Left renal cortex interstitium (tissue), 4 donors: ENCODE measurements at regions not wholly inside any gene's neighbourhood (a gene's known extent, or its start where the extent isn't known, plus 50 kb on each side); places are given as distances from the start of the nearest gene placed in this dataset.
"Not testable (repeated sequence)": the region's sequence is repeated elsewhere in the genome, so short reads cannot be mapped to it uniquely, and the experiment has no call there.

Experiments
- DNase-seq, 4 donors: peaks; one replicate each; pipeline ENCODE4 v3.0.0-alpha.2; 2013; ENCODE audit warnings: low read depth in 4 of 4, low spot score in 2 of 4, missing footprints in 1 of 4

DNA sequence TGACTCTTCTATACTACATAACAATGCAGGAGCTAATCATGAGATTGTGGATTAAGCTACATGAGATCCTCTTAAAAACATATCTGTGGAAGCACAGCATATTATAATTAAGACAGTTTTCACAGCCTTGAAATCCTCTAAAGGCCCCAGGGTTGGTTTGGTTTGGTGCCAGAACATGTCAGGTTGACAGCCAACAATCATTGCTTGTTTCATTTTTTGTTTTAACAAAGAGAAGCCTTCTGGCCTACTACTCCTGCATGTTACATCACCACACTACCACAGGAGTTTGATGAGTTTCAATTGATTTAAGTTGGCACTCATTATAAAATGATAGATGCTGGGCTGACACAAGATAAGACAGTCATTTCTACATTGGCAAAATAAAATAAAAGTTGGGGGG, 255.9 kb upstream of the ERBB4 start:
- no peak for DNase-seq

DNA sequence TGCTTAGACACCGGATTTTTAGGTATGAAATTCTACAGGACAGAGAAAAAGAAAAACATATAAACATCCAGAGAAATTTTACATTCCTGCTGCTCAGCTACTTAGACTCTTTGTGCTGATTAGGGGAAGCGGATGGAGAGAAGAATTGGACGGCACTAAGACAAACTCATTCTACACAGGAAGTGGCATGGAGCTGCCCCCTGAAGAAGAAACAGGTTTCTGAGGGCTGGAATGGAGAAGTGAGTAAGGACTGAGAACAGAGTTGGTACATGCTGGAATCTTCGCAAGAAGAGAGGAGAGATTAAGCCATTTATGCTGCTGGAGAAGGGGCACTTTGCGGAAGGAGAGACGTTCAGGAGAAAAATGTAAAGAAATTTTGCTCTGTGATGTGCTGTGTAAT, 253.0 kb upstream of the ERBB4 start:
- DNase-seq: no peak

DNA sequence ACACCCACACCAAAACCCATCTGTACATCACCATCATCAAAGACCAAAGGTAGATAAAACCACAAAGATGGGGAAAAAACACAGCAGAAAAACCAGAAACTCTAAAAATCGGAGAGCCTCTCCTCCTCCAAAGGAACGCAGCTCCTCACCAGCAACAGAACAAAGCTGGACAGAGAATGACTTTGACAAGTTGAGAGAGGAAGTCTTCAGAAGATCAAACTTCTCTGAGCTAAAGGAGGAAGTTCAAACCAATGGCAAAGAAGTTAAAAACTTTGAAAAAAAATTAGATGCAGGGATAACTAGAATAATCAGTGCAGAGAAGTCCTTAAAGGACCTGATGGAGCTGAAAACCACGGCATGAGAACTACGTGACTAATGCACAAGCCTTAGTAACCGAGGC, 247.5 kb upstream of the ERBB4 start:
- DNase-seq: not testable (repeated sequence)

DNA sequence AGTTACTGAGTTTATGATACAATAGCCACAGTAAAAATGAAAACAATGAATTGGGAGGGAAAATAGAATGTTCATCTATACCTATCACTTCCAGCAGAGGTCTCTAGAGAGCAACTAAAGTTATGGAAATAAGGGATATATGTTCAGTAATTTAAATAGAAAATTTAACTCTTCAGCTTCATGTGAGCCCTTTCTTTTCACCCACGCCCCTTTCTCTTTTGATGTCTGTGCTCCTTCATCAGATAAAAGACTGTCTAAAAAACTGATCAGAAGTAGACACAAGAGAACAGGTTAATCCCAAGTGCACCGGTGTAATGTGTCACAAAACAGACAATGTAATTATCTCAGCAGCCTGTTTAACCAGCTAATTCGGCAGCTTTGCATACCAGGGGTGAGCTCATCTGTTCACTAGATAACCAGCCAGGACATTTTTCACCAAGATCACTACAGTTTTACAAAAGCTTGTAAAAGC, 238.5 kb upstream of the ERBB4 start:
- peak in 1 of 4 donors; percentile 27 for DNase-seq

DNA sequence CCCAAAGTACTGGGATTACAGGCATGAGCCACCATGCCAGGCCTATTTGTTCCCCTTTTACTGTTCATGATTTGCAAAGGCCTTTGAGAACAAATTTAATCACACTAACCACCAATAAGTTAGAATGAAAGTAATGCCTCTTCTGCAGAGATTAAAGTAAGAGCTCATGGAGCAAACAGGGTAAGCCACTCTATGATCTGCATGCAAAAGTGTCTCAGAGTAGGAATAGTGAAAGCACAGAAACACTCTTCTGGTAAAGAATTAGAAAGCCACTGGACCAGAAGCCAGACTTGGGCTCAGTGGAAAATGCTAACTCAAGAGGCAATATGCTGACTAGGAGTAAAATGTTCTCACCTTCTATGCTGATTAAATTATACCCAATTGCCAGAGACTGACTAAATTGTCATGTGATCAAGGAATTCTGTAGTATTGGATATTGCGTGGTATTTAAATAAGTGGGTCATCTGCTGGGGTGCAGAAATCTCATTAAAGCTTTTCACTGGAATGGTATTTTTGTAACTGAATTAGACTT, 235.3 kb upstream of the ERBB4 start:
- no peak for DNase-seq

DNA sequence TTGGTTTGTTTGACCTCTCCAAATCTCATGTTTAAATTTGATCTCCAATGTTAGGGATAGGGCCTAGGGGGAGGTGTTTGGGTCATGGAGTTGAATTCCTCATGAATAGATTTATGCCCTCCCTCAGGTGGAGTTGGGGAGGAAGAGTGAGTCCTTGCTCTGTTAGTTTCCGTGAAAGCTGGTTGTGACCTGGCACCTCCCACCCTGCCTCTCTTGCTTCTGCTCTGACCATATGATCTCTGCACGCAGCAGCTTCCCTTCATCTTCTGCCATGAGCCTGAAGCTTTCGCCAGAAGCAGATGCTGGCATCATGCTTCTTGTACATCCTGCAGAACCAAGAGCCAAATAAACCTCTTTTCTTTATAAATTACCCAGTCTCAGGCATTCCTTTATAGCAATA, 231.6 kb upstream of the ERBB4 start:
- no peak for DNase-seq

DNA sequence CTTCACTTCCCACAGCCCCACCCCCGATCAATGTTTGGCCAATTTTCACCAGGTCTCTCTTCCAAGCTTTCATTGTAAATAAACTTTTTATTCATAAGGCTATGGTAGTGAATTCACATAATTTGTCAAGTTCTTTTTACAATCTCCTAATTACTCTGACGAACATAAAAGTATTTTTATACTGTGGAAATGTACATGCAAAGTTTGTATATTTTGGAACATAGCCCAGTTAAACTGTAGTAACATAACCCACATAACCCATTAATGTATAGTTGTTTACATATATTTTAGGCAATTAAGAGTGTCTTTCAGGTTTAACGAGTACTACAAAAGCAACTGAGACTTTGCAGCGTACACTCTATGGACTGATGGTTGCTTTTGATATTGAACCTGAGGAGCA, 228.3 kb upstream of the ERBB4 start:
- DNase-seq: no peak

DNA sequence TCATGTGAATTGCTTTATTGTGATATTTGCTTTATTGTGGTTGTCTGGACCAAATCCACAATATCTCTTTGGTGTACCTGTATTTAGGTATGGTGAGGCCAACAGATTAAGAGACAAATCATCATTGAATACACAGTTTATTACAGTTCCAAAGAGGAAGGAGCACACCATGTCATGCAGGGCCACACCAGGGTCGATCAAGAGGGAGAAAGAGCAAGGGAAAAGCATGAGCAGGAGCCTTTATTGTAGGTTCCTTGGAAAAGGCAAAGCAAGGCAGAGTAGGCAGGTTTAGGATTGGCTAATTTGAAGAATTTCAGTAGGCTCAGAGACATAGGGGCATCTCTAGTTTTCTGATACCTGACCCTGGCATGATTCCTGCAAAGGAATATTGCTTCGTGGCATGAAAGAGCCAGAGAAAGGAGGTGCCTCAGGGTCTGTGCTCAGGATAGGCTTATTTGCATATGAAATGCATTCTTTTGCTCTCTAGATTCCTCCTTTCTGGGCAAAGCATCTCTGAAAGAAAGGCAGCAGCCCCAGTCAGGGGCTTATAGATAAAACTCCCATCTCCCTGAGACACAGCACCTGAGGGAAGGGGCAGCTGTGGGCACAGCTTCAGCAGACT, 214.2 kb upstream of the ERBB4 start:
- no peak for DNase-seq

DNA sequence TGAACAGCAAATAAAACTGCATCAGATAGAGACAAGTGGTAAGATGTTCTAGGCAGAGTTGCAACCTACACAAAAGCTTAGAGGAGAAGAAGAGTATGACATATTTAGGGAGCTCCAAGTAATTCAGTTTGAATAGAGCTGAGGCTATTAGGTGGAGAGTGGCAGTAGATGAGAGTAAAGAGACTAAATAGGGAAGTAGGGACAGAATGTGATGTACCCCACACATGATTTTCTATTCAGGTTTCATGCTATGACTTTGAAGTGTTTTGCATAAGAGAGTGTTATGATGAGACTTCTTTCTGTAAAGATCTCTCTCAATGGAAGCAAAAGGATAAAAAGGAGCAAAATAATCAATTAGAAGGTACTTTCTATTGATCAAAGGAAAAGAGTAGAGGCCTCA, 206.8 kb upstream of the ERBB4 start:
- DNase-seq: no peak

DNA sequence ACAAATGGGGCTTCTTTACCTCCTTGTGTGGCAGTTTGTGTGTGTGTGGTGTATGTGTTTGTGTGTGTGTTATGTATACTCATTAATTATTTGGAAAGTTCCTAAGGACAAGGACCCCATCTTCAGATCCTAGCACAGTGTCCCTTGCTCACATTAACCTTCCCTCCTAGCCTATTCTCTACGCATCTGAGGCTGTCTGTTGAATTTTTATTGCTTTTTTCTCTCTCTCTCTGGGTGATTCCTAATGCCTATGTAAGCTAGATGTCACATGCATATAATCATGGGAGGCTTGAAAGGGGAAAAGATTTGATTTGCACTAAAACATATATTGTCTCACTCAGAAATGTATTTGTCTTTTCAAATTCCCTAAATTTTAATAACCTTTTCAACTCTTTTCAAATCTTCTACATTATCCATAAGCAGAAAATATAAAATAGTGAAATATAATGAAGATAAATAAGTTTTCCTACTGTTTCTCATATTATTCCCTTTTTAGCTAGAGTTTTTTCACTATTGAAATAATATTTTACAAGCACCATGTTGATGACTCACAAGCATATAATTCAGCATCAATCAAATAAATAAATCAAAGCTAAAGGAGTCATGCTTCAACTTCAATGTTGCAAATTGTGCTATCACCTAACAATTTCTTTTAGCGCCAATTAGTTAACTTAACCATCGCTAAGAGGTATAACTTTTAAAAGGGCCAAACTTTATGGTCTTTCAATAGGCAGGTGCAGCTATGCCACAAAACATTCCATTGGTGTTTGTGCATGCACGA, 199.0 kb upstream of the ERBB4 start:
- DNase-seq: no peak

DNA sequence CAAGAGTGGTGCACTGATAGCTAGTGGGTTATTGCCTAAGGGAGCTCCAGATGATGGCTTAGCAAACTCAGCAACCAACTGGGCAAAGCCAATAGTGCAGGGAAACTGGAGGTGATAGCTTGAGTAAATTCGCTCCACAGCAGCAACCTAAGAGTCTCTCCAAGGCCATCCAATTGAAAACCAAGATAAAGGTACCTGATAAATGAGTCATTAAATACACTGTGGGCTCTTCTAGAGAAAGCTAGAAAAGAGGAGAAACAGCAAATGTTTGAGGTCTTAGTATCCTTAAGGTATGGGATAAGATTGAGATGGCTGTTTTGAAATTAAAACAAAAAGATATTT, 197.8 kb upstream of the ERBB4 start:
- no peak for DNase-seq

DNA sequence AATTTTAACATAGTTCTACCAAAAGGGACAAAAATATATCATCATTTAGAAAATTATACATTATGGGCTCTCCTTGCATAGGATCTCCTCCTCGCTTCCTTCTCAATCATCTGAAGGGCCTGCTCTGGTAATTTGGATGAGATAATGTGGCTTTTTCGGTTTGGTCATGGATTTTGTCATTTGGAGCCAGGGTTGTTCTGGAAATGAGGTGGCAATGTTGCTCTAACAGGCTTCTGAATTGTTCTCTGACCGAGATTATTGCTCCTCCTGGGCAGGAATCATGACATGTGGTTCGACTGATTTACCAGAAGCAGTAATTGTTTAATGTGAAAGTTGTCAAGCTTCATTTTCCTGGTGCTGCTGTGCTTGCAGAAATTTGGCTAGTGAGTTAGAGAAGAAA, 194.7 kb upstream of the ERBB4 start:
- no peak for DNase-seq

DNA sequence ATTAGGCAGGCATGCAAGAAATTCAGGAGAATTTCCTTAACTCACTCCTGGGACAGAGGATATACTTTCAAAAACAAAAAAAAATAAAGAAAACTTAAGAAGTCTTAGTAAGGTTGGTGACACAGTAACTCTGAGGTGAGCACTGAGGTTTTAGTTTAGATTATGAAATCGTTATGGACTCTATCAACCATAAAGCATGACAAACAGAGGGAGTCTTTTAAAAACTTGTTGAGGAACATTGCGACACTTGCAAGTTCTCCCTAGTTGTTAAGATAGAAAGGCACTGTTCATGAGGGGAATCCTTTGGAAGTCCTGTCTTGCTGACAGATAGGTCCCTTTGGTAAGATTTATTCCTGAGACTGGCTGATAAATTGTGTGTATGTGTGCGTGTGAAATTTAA, 194.3 kb upstream of the ERBB4 start:
- no peak for DNase-seq

DNA sequence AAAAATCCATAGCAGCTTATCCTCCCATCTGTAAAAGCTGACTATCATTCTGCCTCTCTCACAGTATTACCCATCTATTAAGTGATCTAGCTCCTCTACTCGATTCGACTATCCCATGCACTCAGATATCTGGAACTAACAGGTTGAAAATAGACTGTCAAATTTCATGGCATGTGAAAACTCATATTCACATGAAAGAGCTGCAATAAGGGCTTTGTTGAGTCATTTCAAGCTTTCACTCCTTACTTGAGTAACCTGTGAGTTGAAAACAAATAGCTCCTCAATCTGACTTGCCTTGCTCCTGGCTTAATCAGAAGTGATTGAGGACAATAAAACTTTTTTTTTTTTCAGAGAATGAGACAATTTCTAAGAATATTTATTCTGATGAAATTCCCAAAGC, 192.4 kb upstream of the ERBB4 start:
- no peak for DNase-seq

DNA sequence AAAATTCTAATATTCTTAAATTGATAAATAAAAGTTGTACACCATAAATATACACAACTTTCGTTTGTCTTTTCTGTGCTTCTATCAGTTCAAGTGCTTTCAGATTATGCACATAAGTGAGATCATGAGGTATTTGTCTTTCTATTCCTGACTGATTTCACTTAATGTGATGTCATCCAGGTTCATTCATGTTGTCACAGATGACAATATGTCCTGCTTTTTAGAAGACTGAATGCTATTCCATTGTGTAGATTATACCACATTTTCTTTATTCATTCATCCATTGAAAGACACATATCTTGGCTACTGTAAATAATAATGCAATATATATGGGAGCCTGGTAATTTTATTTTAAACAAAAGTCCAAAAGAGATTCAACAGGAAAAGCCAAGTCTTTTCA, 190.1 kb upstream of the ERBB4 start:
- no peak for DNase-seq

DNA sequence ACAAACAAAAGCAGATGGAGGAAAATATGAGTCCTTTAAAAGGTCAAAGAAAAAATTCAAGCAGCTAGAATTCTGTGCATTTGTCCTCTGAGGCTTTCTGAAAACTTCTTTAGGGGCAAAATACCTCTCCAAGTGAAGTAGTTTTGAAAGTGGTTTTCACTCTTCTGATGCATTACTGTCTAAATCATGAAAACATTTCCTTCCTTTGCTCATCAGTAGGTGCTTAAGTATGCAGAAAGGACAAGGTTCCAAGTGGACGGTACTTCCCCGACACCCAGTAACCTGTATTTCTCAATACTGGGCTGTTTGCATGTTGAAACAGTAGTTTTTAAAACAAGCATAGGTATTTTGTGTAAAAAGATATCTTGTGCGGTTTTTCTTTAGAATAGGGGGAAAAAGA, 189.1 kb upstream of the ERBB4 start:
- DNase-seq: no peak

DNA sequence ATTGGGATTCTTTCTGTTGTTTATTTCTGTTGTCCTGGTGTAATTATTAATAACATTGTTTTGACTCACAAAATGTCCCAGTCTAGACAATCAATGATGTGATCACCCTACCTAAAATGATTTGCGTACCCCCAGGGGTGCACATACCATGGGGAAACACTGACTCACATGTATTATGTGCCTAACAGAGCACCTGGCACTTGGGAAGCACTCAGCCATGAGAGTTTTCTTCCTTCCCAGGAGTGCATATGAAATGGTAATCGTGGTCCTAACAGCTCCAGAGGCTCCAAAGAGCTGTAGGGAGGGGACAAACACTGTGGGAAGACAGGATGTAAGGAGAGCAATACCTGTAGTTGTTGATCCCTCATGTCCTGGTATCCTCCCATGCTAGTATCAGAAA, 187.8 kb upstream of the ERBB4 start:
- no peak for DNase-seq

DNA sequence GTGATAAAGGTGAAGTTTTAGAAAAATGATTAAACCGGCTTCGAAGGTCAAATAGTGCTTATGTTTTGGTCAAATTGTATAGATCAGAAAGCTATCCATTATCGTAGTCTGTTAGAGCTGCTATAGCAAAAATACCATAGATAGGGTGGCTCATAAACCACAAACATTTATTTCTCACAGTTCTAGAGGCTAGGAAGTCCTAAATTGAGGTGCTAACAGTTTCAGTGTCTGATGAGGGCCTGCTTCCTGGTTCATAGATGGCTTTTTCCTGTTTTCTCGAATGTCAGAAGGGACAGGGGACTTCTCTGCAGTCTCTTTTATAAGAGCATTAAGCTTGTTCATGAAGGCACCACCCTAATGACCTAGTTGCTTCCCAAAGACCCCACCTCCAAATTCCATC, 186.6 kb upstream of the ERBB4 start:
- DNase-seq: no peak

DNA sequence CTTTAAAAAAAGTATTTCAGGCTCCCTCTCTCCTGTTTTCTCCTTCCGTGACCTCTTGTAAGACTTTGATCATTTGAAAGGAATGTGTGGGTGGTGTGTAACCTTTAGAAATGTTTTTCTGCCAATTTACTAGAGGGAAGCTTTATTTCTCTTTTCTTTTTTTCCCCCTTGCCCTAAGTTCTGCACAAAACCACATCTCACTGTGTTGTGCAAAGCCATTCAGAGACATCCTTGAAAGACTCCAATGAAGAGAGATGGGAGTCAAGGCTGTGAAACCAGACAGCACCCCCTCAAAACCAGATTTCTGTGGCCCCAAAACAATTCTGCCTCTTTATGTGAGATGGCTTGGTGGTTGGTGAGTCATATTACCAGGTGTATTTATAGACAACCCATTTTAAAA, 184.6 kb upstream of the ERBB4 start:
- no peak for DNase-seq

DNA sequence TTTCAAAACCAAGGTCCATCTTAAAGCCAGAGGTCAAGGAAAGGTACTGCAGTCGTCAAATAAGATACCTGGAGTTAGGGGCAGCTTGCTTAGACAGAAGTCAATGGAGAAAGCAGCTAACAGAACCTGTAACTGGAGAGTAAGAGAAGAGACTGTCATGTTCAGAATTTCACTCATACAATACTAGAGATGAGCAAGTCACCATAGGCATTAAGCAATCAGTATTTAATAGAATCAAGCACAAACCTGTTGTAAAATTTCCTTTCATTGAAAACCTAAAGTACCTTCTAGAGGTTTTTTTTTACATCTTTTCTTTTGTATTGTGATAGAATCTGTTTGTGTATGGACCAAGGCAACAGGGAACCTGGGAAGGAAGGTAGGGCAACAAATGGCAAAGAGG, 183.4 kb upstream of the ERBB4 start:
- no peak for DNase-seq

DNA sequence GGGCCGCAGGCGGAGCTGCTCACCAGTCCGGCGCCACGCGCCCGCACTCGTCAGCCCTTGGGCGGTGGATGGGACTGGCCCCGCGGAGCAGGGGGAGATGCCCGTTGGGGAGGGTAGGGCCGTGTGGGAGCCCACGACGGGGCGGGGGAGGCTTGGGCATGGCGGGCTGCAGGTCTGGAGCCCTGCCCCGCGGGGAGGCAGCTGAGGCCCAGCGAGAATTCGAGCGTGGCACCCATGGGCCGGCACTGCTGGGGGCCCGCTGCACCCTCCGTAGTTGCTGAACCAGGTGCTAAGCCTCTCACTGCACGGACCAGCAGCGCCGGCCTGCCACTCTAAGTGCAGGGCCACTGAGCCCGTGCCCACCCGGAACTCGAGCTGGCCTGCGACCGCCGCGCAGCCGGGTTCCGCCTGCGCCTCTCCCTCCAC, 182.4 kb upstream of the ERBB4 start:
- DNase-seq: no peak

DNA sequence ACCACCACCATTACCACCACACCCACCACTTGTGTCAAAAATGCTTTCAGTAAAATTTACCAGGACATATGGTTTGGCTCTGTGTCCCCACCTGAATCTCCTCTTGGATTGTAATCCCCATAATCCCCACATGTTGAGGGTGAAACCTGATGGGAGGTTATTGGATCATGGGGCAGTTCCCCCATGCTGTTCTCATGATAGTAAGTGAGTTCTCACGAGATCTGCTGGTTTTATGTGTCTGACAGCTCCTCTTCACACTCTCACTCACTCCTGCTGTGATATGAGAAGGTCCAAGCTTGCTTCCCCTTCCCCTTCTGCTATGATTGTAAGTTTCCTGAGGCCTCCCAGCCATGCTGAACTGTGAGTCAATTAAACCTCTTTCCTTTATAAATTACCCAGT, 176.8 kb upstream of the ERBB4 start:
- not testable (repeated sequence) for DNase-seq
